ENCODE measurements at regions not wholly inside any gene's neighbourhood (a gene's known extent, or its start where the extent isn't known, plus 50 kb on each side); places are given as distances from the start of the nearest gene placed in this dataset.

DNA sequence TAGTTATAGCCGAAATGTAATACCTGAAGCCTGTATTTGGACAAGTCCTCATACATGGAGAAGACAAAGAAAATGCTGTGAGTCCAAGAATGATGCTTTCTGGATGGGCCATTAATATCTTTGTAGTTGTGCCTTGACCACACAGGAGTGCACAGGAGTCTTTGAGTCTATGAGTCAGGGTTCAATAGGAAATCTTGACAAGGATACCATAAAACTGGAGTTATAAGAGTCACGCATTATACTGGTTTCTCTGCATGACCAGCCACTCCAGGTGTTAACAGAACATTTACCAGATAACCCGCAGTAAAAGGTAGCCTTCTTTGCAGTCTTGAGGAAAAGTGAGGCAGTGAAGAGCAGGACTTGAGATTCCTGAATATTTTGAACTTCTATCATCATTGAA is 464.6 kb upstream of the PKN2 start:
- DNase-seq (ENCODE audit: low read depth), result no peak

DNA sequence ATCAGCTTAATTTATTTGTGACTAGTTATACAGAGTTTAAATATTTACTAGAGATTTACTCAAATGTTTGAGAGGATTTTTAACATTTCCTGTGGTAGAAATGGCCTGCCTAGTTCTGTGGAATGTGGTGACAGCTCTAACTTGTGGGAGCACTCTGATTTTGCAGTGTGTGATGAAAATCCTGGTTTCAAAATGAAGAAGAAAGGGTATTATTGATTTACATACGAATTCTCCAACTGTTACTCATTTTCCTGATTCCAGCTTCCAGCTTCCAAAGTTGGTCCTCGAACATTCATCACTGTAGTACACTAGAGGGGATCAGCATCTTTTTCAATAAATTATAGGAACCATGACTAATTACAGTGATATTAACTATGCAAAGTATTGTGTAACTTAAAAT is 462.7 kb upstream of the PKN2 start:
- DNase-seq (ENCODE audit: low read depth), result no peak

DNA sequence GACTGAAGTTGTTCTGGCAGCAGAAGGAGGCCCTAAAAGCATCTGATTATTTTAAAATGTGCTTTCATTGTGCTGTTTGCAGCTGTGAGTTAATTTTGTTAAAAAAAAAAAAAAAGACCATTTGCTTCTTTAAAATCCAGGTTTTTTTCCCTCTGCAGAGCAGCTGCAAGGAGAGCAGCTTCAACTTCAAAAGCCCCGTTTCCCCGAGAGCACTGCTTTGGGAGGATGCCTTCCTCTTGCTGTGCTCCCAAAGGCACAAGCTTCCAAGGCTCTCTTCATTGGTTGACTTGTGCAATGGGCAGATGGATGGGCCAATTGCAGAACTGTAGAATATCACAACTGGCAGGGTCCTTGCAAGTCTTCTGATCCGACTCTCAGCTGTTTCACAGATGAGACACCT is 459.2 kb upstream of the PKN2 start:
- no peak for DNase-seq (ENCODE audit: low read depth)

DNA sequence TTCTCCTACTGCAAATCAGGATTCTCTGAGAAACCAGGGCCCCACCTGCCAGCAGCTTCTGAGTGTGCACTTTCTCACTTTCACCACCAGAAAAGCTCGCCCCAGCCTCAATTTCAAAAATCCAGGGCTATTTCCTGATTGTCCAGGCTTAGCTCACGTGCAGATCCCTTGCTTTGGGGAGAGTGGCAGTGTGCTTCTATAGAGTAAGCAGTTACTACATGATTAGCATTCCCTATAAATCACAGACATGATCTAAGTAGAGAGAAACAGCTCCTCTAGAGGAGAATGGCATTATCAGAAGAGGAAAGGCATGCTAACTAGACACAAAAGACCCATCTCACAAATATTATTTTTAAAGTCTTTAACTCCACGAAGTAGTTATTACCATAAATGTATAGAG is 456.0 kb upstream of the PKN2 start:
- no peak for DNase-seq (ENCODE audit: low read depth)

DNA sequence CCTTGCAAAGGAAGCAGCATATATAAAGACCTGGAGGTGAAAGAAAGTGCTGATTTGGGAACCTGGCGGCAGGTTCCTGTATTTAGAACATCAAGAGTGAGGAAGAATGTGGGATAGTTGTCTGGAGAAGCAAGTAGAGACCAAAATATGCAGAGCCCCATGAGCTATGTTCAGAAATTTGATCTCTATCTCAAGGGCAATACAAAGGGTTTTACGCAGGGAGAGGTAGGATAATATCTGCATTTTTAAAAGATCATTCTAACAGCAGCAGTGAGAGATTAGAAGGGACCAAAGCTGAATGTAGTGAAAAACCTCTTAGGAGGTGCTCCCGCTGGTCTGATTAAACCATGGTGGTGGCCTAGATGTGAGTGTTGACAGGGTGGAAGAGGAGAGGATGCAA is 453.9 kb upstream of the PKN2 start:
- DNase-seq (ENCODE audit: low read depth), result no peak

DNA sequence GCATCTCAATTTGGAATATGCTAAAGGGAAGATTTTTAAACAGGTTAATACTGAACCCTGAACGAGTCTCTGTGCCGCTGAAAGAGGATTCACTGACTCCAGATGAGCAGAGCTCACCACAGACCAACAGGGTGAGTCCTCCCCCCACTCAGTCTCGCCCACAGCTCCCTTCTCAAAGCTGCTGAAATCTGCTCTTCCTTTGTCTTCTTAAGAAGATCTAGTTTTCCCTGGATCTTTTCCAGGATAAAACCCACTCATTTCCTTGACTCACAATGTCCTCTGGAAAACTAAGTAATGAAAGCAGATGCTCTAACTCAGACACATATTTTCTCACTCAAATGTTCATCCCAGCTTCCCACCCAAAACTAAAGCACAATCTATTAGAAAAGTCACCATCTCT is 447.0 kb upstream of the PKN2 start:
- peak; percentile 2 for DNase-seq (ENCODE audit: low read depth)

DNA sequence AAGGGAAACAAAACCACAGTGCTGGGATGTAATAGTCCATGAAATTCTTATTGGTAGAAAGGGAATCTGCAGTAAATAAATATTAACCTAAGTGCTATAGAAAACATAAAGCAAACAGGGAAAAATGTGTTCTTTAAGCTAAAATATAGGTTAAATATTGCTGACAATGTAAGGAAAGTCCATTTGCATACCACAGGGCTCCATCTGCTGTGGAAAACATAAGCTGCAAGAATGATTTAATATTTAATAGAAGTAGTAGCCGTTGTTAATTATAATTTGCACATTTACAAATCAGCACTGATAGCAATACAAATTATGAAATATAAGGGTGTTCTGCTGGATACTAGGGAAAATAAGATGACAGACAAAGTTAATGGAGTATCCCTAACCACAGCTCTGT is 444.9 kb upstream of the PKN2 start:
- no peak for DNase-seq (ENCODE audit: low read depth)

DNA sequence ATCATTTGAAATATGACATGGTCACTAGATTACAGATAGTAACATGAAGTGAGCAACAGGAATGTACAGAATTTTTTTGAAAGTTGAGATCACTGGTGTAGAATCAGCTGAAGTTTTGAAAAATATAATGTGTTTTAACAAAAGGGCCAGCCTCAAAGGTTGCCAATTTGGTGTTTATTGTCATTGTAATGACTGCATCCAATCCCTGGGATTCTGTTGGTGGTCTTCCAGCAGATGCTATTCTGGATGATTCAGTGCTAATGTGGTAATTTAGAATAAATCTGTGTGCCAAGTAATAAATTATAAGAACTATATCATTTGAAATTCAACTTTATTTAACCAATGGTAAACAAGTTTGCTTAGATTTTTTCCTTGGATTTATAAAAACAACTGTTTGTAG is 436.4 kb upstream of the PKN2 start:
- no peak for DNase-seq (ENCODE audit: low read depth)

DNA sequence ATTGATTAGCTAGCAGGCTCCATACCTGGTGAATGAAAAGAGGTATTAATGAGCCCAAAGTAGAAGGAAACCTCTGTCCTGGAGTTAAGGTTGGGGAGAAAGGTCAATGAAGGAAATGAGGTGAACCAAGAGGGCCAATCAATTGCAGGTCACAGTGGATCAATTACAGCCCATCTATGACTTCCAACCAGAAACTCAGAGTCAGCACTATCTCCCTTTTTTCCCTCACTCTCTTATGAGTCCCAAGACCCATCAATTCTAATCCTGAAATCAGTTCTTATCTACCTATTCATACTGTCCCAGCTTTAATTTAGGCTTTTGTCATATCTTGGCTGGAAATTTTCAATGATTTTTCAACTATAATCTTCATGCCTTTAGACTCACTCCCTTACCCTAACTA is 433.2 kb upstream of the PKN2 start:
- no peak for DNase-seq (ENCODE audit: low read depth)

DNA sequence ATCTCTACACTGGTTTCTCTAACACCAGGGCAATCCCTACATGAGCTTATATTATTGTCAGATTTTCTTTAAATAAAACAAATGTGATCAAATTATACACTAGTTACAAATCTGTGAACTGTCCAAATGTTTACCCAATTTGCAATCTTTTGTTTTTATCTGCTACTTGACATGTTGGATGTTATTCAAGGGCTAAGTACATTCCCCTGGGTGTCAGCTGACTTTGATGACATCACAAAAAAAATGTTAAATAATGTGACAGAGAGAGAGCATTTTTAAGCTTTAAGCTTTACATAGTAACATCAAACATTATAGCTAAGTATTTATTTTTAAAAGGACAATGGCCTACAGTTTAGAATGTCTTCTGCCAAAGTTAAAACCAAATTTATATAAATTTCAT is 431.3 kb upstream of the PKN2 start:
- no peak for DNase-seq (ENCODE audit: low read depth)

DNA sequence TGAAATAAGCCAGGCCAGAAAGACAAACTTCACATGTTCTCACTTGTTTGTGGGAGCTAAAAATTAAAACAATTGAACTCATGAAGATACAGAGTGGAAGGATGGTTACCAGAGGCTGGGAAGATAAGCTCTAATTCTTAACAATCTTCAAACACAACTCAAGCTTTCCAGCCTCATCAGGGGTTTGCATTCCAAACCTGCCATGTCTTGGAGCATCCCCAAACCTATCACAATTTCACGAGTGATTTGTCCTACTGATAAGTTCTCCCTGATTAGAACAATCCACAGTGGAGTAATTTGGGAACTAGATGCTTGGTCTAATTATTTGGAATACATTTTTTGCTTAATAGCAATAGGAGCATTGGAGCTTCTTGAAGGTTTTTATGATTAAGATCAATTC is 418.5 kb upstream of the PKN2 start:
- DNase-seq (ENCODE audit: low read depth), result no peak

DNA sequence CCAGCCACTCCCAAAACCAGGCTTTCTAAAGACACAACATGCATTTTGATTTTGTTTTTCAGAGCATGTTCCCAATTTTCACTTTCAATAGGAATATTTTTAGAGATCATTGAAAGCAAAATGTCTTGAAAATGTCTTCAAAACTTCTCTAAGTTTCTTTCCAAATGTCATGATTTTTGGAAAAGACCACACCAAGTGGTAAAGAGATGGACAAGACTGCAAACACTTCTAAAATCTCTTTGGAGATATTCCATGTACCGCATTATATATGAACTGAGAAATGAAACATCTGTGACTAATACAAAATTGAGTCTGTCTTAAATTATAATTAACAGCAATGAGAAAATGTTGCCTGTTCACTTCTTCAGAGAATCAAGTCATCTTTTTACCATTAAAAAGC is 418.0 kb upstream of the PKN2 start:
- DNase-seq (ENCODE audit: low read depth), result no peak

DNA sequence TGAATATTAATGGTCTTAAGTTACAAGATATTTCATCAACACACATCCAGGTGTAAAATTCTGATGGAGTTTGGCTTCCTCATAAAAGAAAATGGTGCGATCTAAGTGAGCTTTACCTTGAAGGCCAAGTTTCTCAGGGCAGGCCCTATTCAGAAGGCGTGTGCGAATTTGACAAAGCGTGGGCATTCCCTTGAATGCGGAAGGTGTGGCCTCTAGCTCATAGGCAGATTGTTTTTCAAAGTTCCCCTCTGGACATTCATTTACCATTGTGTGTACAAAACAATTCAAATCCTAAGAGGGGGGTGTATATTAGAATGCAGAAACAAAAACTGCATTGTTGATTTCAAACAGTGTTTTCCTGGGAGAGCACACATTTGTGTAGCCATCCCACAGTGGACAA is 411.9 kb upstream of the PKN2 start:
- DNase-seq (ENCODE audit: low read depth), result no peak

DNA sequence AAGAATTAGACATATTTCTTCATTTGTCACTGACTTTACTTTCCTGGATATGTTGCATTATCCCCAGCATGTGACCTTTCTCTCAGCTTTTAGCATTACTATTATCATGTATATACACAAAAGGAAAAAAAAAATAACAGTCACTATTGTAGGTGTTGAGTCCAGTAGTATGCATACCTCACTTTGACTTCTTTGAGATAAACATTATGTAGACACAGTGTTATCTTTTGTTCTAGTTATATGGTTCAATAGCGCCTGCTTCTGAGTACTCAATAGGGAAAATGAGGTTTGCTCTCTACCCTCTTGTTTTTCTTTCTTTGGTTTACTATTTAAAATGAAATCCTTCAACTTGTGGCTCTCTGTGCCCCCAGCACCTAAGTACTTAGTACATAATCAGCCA is 409.6 kb upstream of the PKN2 start:
- no peak for DNase-seq (ENCODE audit: low read depth)

DNA sequence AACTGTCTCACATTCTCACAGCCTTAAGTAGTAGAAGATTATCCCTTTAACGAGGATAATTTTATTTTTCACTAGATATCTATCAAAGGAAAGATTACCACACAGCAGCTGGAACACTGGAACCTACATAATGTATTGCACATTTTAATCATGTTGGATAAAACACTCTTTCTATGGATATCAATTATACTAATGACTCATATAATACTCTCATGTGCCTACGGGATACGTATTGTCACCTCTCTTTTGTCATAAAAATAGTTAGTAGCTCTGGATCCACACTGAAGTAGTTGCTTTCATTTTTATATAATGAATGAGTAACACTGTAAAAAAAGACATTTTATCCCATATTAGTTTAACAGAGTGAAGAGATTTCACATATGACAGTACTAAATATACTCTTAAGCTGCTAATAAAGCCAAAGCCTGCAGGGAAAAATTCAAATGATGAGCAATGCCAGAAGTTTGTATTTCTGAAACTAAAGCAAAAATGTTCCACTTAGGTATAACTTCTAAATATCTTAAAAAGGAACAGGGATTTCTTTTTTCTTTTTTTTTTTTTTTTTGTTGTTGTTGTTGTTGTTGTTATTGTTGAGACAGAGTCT is 408.7 kb upstream of the PKN2 start:
- no peak for DNase-seq (ENCODE audit: low read depth)

DNA sequence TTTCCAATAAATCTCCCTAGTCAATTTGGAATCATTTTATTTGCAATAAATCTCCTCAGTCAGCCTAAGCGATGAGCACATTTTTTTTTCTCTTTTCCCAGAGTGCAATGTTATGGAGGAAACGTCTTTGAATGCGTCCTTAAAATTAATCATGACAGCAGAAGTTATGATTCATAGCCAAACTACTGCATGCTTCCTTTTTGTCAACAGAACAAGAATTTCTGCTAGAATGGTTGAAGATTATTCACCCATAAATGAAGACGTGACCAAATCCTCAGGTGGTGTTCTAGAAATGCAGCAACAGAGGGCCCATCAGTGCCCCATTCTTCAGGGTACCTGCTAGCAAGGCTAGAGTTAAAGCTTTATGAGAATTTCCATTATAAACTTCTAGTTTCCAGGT is 407.9 kb upstream of the PKN2 start:
- DNase-seq (ENCODE audit: low read depth), result peak; percentile 41

DNA sequence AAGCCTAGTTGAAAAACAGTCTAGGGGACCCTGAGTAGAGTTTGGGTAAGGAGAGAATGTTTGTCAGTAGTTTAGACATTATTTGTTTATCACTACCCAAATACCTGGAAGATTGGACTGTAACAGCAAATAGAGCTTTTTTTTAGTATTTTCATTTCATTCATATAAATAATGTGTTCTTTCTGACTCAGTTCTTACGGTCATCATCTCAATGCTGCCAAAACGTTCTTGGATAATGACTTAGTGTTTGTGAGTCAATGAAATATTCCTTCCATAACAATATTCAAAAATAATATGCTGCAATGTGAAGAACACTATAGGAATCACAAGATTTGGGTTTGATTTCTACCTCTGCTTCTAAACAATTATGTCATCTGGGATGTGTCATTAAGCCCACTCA is 400.0 kb upstream of the PKN2 start:
- no peak for DNase-seq (ENCODE audit: low read depth)

DNA sequence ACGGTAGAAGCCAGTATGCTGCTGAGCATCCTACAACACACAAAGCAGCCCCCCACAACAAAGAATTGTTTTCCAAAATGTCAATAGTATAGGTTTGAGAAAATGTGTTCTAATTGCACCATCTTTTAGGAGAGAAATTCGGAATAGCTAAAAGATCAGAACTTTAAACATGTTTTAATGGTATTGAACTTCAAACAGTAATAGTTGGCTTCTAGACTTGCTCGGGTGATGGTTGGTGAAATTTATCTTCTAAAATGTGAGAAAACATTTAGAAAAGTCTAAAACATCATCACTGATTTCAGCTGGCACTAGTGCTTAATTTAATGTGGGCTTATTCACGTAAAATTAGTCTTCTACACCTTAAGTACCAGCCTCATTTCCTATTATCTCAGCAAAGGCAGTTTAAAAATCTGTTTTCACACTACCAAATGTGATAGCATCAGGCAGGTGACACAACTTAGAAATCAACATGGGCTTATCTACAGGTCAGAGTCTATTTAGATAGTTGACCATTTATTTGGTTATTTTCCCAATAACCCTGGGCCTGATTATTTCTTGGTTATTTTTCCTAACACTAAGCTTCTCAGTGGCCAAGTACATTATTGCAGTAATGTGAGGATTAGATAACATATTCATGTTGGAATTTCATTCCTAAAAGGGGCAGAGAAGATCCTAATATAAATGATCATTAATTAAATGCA is 399.3 kb upstream of the PKN2 start:
- no peak for DNase-seq (ENCODE audit: low read depth)

DNA sequence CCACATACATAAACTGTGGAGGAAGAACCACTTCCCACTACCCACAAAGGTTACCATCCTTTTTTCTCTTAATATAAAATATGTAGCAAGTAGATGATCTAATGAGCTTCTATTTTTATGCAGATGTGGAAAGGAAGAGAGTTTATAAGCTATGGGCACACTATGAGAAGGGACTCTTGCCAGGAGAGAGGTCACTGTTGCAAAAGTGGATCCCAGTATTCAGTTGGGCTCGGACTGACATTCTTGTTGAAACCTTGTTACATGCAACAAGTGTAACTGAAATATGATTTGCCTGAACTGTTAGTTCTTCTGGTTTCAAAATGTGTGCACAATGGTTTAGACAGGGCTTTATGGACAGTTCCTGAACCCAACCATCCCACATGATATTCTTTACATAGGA is 397.4 kb upstream of the PKN2 start:
- no peak for DNase-seq (ENCODE audit: low read depth)

DNA sequence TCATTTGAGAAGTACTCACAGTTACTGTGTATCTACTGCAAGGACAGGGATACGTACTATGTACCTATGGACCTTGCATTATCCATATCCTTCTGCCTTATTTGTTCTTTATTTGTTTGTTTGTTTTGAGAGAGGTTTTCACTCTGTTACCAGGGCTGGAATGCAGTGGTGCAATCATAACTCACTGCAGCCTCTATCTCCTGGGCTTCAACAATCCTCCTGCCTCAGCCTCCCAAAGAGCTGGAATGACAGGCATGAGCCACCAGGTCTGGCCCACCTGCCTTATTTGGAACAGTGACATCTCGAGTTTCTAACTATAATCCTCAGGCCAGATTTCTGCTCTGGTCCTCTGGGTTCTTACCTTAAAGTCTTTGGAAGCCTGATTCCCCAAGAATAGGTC is 395.5 kb upstream of the PKN2 start:
- DNase-seq (ENCODE audit: low read depth), result no peak

DNA sequence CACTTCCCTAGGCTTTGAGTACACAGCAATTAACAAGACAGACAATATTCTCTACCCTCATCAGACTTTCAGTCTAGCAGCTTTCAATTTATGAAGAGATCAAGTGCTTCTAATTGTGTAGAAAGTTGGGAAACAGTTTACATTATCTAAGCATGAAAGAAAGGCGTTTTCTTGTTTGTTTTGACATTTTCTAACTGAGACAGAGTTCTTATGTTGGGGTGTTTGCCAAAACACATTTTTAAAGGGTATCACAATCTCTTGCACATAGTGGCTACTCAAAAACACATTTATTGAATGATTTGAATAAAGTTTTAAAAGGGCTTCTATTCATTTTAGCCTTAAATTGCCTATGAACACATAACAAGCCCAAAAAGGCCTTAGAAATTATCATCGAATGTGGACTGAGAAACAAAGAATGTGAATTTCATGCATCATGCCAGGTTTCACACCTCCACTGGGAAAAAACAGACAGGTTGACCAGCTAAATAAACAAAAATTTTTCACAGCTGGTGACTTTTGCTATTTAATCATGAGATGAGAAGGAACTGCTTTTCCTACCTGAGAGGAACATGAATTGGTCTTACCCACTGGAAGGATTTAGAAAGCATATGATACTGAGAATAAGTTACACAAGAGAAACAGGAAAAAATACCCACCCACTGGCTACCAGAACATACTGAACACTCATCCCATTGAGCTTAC is 394.5 kb upstream of the PKN2 start:
- no peak for DNase-seq (ENCODE audit: low read depth)

DNA sequence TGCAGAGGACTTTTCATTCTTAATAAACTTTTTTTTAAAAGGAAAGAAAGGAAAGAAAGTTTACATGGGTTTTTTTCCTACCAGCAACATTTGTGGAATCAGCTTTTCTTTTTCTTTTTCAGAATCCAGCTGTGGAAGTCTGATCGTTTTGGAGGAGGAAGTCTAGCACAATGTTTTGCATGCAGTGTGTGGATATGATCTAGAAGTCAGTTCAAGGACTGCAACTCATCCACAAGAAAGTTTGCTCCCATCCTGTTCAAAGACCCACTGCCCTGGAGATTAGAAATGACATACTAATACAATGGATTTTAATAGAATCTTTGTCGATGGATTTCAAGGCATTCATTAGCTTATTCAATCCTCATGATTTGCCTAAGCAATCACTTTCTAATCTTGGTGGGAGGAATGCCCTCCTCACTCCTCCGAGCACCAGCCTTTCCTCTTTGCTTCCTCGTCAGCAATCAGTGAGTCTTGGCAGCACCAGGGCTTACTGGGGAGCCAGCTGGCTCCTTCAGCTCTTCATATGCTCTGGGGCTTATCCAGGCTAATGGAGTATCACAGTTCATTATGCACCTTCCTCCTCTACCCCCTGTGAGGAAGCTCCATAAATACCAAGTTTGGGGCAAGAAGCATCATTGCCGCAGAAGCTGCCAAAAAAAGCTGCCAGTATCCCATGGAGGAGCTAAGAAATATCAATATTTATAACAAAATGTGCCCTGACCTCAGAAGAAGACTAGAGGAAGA is 392.3 kb upstream of the PKN2 start:
- DNase-seq (ENCODE audit: low read depth), result no peak

DNA sequence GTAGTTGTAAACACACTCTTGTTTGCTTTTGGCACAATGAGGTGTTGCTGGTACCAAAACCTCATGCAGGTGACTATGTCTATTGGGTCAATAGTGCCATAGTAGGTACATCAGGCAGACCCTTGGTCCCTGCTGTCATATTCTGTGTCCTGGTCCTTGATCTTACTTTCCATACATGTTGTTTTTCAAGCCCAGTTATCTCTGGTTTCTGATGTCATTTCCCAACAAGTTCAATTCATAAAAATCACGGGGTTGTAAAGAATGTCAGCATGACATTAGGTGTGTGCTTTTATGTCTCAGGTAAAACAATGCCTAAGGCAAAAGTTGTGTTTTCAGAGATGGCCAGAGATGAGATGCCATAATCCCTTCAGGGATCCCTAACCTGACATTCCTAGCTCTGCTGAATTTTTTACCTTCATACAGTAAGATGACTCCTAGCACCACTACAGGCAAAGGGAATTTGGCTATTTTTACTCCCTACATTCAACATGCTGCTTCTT is 390.3 kb upstream of the PKN2 start:
- DNase-seq (ENCODE audit: low read depth), result no peak
